ENCODE measurements at regions not wholly inside any gene's neighbourhood (a gene's known extent, or its start where the extent isn't known, plus 50 kb on each side); places are given as distances from the start of the nearest gene placed in this dataset.

DNA sequence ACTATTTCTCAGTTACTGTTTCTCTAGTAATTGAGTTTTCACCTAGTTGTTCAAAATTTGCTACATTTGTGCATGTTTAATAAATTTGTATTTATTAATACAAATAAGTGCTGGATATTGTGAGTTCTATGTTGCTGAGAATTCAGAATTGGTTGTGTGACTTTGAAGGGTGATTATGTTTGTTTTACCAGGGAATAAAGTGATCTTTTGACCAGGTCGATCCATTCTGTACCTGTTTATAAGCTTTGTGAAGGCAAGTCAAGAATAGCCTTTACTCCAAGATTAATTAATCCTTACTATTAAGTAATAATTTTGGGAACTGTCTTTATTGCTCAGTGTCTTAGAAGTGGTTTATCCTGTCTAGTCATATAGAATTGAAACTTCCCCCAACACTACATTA is 230.0 kb upstream of the GYPC start:
- H3K9ac ChIP-seq (ENCODE audit: insufficient read depth, low read depth, low read length): no peak overlapping the region
- no peaks in the 10 kb centered on the region for H4K20me1 ChIP-seq (ENCODE audit: insufficient read depth, low read length)
- no peaks in the 10 kb centered on the region for H3K27me3 ChIP-seq (ENCODE audit: control insufficient read depth in 1 of 2, insufficient read depth in 2 of 2, low read length in 2 of 2)
- H3K4me3 ChIP-seq (replicated peaks in 1 of 3; ENCODE audit: insufficient read depth in 1 of 3, low read depth in 2 of 3, low read length in 3 of 3): no peak overlapping the region
- ATAC-seq: no peak
- H3K4me1 ChIP-seq (ENCODE audit: insufficient read depth, low read length): no peaks in the 10 kb centered on the region
- ChIA-PET CTCF (ENCODE audit: low intra/inter-chr PET ratio, low total read pairs) (no interaction called here), POLR2A (no interaction called here)
- H3K79me2 ChIP-seq (ENCODE audit: insufficient read depth, low read length): no peaks in the 10 kb centered on the region
- in situ Hi-C loops (cut with HindIII; ENCODE audit: extremely low pct_ligation_motif_present, low pct_unique_long_range_greater_than_20kb) (no loop called here), intact Hi-C loops (cut with micrococcal nuclease; ENCODE audit: unreplicated experiment) (no loop called here)
- 3% methylated on average over 1 of the region's 1 CpG for WGBS (ENCODE audit: low lambda C conversion rate)
- no peak for DNase-seq (ENCODE audit: low spot score)
- no peaks in the 10 kb centered on the region for H3K36me3 ChIP-seq (replicated peaks in 1 of 2; ENCODE audit: control insufficient read depth in 1 of 2, insufficient read depth in 2 of 2, low read length in 2 of 2)
- H3K27ac ChIP-seq (ENCODE audit: extremely low read length, insufficient read depth, low read length): no peak overlapping the region
- no peak overlapping the region for H2AFZ ChIP-seq (ENCODE audit: low read length)
- no peak overlapping the region for H3K4me2 ChIP-seq (ENCODE audit: low read depth, low read length)
- FAIRE-seq: no peak
- H3K9me3 ChIP-seq (ENCODE audit: low read length): peaks cover 16% of the 10 kb centered on the region
- BruUV-seq (replicated peaks): no TSS peak
- TF ChIP-seq PHB2 (IDR thresholded peaks at IDR 0.05; ENCODE audit: partially characterized antibody) (no peak), NBN (conservative IDR thresholded peaks at IDR 0.05) (no peak), ZZZ3 (CRISPR knock-in tag; IDR thresholded peaks at IDR 0.05; ENCODE audit: borderline replicate concordance) (no peak), MXD4 (CRISPR knock-in tag; IDR thresholded peaks at IDR 0.05) (no peak), XBP1 (CRISPR knock-in tag; IDR thresholded peaks at IDR 0.05) (no peak), KDM6A (CRISPR knock-in tag; IDR thresholded peaks at IDR 0.05; ENCODE audit: low read depth) (no peak), SMARCE1 (IDR thresholded peaks at IDR 0.05; ENCODE audit: borderline replicate concordance) (no peak), SP2 (CRISPR knock-in tag; IDR thresholded peaks at IDR 0.05) (no peak), HOXA3 (CRISPR knock-in tag; IDR thresholded peaks at IDR 0.05) (no peak), ZNF746 (CRISPR knock-in tag; IDR thresholded peaks at IDR 0.05) (no peak)
- TF ChIP-seq, protein P1, sequence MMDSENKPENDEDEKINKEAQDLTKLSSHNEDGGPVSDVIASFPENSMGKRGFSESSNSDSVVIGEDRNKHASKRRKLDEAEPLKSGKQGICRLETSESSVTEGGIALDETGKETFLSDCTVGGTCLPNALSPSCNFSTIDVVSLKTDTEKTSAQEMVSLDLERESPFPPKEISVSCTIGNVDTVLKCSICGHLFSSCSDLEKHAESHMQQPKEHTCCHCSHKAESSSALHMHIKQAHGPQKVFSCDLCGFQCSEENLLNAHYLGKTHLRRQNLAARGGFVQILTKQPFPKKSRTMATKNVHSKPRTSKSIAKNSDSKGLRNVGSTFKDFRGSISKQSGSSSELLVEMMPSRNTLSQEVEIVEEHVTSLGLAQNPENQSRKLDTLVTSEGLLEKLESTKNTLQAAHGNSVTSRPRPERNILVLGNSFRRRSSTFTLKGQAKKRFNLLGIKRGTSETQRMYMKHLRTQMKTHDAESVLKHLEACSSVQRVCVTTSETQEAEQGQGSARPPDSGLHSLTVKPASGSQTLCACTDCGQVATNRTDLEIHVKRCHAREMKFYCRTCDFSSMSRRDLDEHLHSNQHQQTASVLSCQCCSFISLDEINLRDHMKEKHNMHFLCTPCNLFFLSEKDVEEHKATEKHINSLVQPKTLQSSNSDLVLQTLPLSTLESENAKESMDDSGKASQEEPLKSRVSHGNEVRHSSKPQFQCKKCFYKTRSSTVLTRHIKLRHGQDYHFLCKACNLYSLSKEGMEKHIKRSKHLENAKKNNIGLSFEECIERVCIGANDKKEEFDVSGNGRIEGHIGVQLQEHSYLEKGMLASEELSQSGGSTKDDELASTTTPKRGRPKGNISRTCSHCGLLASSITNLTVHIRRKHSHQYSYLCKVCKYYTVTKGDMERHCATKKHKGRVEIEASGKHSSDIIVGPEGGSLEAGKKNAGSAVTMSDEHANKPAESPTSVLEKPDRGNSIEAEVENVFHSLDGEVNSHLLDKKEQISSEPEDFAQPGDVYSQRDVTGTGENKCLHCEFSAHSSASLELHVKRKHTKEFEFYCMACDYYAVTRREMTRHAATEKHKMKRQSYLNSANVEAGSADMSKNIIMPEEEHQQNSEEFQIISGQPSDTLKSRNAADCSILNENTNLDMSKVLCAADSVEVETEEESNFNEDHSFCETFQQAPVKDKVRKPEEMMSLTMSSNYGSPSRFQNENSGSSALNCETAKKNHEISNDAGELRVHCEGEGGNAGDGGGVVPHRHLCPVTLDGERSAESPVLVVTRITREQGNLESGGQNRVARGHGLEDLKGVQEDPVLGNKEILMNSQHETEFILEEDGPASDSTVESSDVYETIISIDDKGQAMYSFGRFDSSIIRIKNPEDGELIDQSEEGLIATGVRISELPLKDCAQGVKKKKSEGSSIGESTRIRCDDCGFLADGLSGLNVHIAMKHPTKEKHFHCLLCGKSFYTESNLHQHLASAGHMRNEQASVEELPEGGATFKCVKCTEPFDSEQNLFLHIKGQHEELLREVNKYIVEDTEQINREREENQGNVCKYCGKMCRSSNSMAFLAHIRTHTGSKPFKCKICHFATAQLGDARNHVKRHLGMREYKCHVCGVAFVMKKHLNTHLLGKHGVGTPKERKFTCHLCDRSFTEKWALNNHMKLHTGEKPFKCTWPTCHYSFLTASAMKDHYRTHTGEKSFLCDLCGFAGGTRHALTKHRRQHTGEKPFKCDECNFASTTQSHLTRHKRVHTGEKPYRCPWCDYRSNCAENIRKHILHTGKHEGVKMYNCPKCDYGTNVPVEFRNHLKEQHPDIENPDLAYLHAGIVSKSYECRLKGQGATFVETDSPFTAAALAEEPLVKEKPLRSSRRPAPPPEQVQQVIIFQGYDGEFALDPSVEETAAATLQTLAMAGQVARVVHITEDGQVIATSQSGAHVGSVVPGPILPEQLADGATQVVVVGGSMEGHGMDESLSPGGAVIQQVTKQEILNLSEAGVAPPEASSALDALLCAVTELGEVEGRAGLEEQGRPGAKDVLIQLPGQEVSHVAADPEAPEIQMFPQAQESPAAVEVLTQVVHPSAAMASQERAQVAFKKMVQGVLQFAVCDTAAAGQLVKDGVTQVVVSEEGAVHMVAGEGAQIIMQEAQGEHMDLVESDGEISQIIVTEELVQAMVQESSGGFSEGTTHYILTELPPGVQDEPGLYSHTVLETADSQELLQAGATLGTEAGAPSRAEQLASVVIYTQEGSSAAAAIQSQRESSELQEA (CRISPR knock-in tag; IDR thresholded peaks at IDR 0.05; ENCODE audit: not compliant biosample characterization): no peak
- TF ChIP-seq, protein P2, sequence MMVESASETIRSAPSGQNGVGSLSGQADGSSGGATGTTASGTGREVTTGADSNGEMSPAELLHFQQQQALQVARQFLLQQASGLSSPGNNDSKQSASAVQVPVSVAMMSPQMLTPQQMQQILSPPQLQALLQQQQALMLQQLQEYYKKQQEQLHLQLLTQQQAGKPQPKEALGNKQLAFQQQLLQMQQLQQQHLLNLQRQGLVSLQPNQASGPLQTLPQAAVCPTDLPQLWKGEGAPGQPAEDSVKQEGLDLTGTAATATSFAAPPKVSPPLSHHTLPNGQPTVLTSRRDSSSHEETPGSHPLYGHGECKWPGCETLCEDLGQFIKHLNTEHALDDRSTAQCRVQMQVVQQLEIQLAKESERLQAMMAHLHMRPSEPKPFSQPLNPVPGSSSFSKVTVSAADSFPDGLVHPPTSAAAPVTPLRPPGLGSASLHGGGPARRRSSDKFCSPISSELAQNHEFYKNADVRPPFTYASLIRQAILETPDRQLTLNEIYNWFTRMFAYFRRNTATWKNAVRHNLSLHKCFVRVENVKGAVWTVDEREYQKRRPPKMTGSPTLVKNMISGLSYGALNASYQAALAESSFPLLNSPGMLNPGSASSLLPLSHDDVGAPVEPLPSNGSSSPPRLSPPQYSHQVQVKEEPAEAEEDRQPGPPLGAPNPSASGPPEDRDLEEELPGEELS (CRISPR knock-in tag; IDR thresholded peaks at IDR 0.05): no peak
- TF ChIP-seq, protein P3, sequence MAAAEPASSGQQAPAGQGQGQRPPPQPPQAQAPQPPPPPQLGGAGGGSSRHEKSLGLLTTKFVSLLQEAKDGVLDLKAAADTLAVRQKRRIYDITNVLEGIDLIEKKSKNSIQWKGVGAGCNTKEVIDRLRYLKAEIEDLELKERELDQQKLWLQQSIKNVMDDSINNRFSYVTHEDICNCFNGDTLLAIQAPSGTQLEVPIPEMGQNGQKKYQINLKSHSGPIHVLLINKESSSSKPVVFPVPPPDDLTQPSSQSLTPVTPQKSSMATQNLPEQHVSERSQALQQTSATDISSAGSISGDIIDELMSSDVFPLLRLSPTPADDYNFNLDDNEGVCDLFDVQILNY (CRISPR knock-in tag; conservative IDR thresholded peaks at IDR 0.05): no peak
- TF ChIP-seq, protein P4, sequence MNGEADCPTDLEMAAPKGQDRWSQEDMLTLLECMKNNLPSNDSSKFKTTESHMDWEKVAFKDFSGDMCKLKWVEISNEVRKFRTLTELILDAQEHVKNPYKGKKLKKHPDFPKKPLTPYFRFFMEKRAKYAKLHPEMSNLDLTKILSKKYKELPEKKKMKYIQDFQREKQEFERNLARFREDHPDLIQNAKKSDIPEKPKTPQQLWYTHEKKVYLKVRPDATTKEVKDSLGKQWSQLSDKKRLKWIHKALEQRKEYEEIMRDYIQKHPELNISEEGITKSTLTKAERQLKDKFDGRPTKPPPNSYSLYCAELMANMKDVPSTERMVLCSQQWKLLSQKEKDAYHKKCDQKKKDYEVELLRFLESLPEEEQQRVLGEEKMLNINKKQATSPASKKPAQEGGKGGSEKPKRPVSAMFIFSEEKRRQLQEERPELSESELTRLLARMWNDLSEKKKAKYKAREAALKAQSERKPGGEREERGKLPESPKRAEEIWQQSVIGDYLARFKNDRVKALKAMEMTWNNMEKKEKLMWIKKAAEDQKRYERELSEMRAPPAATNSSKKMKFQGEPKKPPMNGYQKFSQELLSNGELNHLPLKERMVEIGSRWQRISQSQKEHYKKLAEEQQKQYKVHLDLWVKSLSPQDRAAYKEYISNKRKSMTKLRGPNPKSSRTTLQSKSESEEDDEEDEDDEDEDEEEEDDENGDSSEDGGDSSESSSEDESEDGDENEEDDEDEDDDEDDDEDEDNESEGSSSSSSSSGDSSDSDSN (CRISPR knock-in tag; IDR thresholded peaks at IDR 0.05): no peak

All from HepG2 (cell line).